HCT116 (cell line): ENCODE measurements at regions not wholly inside any gene's neighbourhood (a gene's known extent, or its start where the extent isn't known, plus 50 kb on each side); places are given as distances from the start of the nearest gene placed in this dataset.

Source experiments
- ATAC-seq: fragments of 200-7000 bp; cut with Tn5 transposase; 2 replicates; pipeline ENCODE4 v1.9.1; 2020; ENCODE audit warnings: mild to moderate bottlenecking, moderate library complexity
- BruUV-seq: library from RNA; stranded (reverse); fragments of 400-500 nt; replicated peaks from 2 replicates; lab custom pipeline; 2021; lab: Mats Ljungman, UMichigan
- CTCF ChIA-PET: fragments of 300-600 bp; sonication (Branson Sonifier 250); formaldehyde crosslinking; loops from one replicate; lab custom pipeline; 2021; ENCODE audit warnings: antibody characterized with exemption; lab: Charles Lee
- POLR2A ChIA-PET: fragments of 300-600, 350-600 bp; sonication (Branson Sonifier 250); formaldehyde crosslinking; loops from one replicate; lab custom pipeline; 2021; ENCODE audit warnings: antibody characterized with exemption; lab: Charles Lee
- RAD21 ChIA-PET, 2 experiments: fragments of 300-600 bp; sonication (Branson Sonifier 250); formaldehyde crosslinking; loops; one replicate each; lab custom pipeline; 2023; ENCODE audit warnings: low total read pairs in 2 of 2; ENCODE audit not compliant: uncharacterized antibody in 2 of 2, unreplicated experiment in 2 of 2, low non-redundant PET in 1 of 2; lab: Charles Lee
- DNase-seq: peaks from one replicate; pipeline ENCODE4 v3.0.0-alpha.2; 2010; ENCODE audit warnings: low read depth, low spot score
- H2AFZ ChIP-seq: fragments of 200-600 bp; shearing (Covaris generic), sonication (generic); 2 replicates; pipeline ENCODE4 v1.6.1; 2017; ENCODE audit warnings: low read depth, mixed run types, mixed read lengths, antibody characterized with exemption, low read length; ENCODE audit not compliant: poor library complexity, severe bottlenecking
- H3K27ac ChIP-seq: 2 replicates; pipeline ENCODE4 v1.5.1; 2012; ENCODE audit warnings: low read depth, low read length
- H3K27me3 ChIP-seq: fragments of 200-600 bp; sonication (generic); 2 replicates; pipeline ENCODE4 v1.6.1; 2016; ENCODE audit warnings: mixed run types, low read length, mixed read lengths; ENCODE audit not compliant: insufficient read depth
- H3K36me3 ChIP-seq, 2 experiments: fragments of 200-500 bp in 1 of 2; fragments of 200-600 bp in 1 of 2; sonication (Bioruptor generic) in 1 of 2; sonication (generic) in 1 of 2; 2 replicates each; pipeline versions ENCODE4 v1.5.1 to v1.6.1; 2014 to 2016; ENCODE audit warnings: low read length in 2 of 2, inconsistent platforms in 1 of 2, mixed read lengths in 1 of 2, mixed run types in 1 of 2; ENCODE audit not compliant: insufficient read depth in 2 of 2, control insufficient read depth in 1 of 2
- H3K4me1 ChIP-seq, 2 experiments: fragments of 200-600 bp in 1 of 2; sonication (generic) in 1 of 2; 2 replicates each; pipeline versions ENCODE4 v1.5.1 to v1.6.1; 2012 to 2017; ENCODE audit warnings: low read length in 2 of 2, inconsistent platforms in 1 of 2, mild to moderate bottlenecking in 1 of 2, mixed read lengths in 1 of 2, mixed run types in 1 of 2, moderate library complexity in 1 of 2; ENCODE audit not compliant: insufficient read depth in 2 of 2, control insufficient read depth in 1 of 2
- H3K4me2 ChIP-seq: fragments of 200-600 bp; sonication (generic); 2 replicates; pipeline ENCODE4 v1.6.1; 2017; ENCODE audit warnings: mixed run types, low read length, mixed read lengths
- H3K4me3 ChIP-seq, 2 experiments: fragments of 200-600 bp in 1 of 2; sonication (generic) in 1 of 2; replicated peaks in 1 of 2; 2 replicates each; pipeline ENCODE4 v1.5.1; 2011 to 2016; ENCODE audit warnings: low read length in 2 of 2, control low read depth in 1 of 2, low read depth in 1 of 2, mild to moderate bottlenecking in 1 of 2, mixed read lengths in 1 of 2, mixed run types in 1 of 2
- H3K79me2 ChIP-seq: fragments of 200-600 bp; sonication (generic); 2 replicates; pipeline ENCODE4 v1.6.1; 2017; ENCODE audit warnings: mild to moderate bottlenecking, mixed run types, low read length, moderate library complexity, mixed read lengths; ENCODE audit not compliant: insufficient read depth
- H3K9ac ChIP-seq: fragments of 200-600 bp; sonication (generic); 2 replicates; pipeline ENCODE4 v1.6.1; 2016; ENCODE audit warnings: low read length, mixed read lengths
- H3K9me2 ChIP-seq: fragments of 200-600 bp; sonication (generic), shearing (Covaris generic); 2 replicates; pipeline ENCODE4 v1.6.1; 2017; ENCODE audit warnings: mixed run types, mild to moderate bottlenecking, moderate library complexity; ENCODE audit not compliant: insufficient read depth
- H3K9me3 ChIP-seq, 2 experiments: fragments of 200-500 bp in 1 of 2; fragments of 200-600 bp in 1 of 2; sonication (Bioruptor generic) in 1 of 2; sonication (generic) in 1 of 2; 2 replicates each; pipeline ENCODE4 v1.6.1; 2014 to 2017; ENCODE audit warnings: low read length in 2 of 2, mixed read lengths in 2 of 2, inconsistent platforms in 1 of 2, low read depth in 1 of 2, mild to moderate bottlenecking in 1 of 2, mixed run types in 1 of 2, moderate library complexity in 1 of 2; ENCODE audit not compliant: control insufficient read depth in 1 of 2, insufficient read depth in 1 of 2
- H4K20me1 ChIP-seq: fragments of 200-600 bp; sonication (generic), shearing (Covaris generic); 2 replicates; pipeline ENCODE4 v1.6.1; 2017; ENCODE audit warnings: mixed run types, mild to moderate bottlenecking, moderate library complexity; ENCODE audit not compliant: insufficient read depth
- CEBPB ChIP-seq: IDR thresholded peaks from 2 replicates; pipeline ENCODE4 v1.6.1; 2012; ENCODE audit warnings: low read depth
- EGR1 ChIP-seq: IDR thresholded peaks from 2 replicates; pipeline ENCODE4 v1.6.1; 2012; ENCODE audit warnings: low read depth
- JUND ChIP-seq: IDR thresholded peaks from 2 replicates; pipeline ENCODE4 v1.6.1; 2012
- POLR2AphosphoS5 ChIP-seq: IDR thresholded peaks from 2 replicates; pipeline ENCODE4 v1.6.1; 2011; ENCODE audit warnings: mild to moderate bottlenecking, low read depth, low read length, moderate library complexity
- SRF ChIP-seq: IDR thresholded peaks from 2 replicates; pipeline ENCODE4 v1.6.1; 2012; ENCODE audit warnings: low read depth
- YY1 ChIP-seq: IDR thresholded peaks from 2 replicates; pipeline ENCODE4 v1.6.1; 2011; ENCODE audit warnings: low read length, low read depth, moderate library complexity, mild to moderate bottlenecking; ENCODE audit not compliant: insufficient replicate concordance; ENCODE audit errors: extremely low read depth
- ZFX ChIP-seq: fragments of 450-650 bp; IDR thresholded peaks from 2 replicates; pipeline ENCODE4 v1.6.1; 2017
- ZNF274 ChIP-seq: fragments of 200-500 bp; sonication (Bioruptor generic); IDR thresholded peaks from 2 replicates; pipeline ENCODE4 v1.6.1; 2014; ENCODE audit warnings: mild to moderate bottlenecking, low read depth, low read length, inconsistent platforms
- intact Hi-C: fragments of 100-400 bp; cut with micrococcal nuclease; formaldehyde crosslinking; loops from 2 replicates; pipeline ENCODE4 v1.10.0; 2022
- TF ChIP-seq, protein P1 (sequence below): IDR thresholded peaks from 2 replicates; pipeline ENCODE4 v1.6.1; 2012; ENCODE audit warnings: low read depth
- TF ChIP-seq, protein P2 (sequence below), 3 experiments: fragments of 200-600 bp in 1 of 3; sonication (generic) in 1 of 3; IDR thresholded peaks in 2 of 3; conservative IDR thresholded peaks in 1 of 3; 2 replicates each; pipeline ENCODE4 v1.5.1; 2012 to 2017; ENCODE audit warnings: low read depth in 2 of 3, low read length in 2 of 3, antibody characterized with exemption in 1 of 3, borderline replicate concordance in 1 of 3, control low read depth in 1 of 3, mild to moderate bottlenecking in 1 of 3, mixed read lengths in 1 of 3, mixed run types in 1 of 3, moderate library complexity in 1 of 3; ENCODE audit not compliant: insufficient read depth in 1 of 3

DNA sequence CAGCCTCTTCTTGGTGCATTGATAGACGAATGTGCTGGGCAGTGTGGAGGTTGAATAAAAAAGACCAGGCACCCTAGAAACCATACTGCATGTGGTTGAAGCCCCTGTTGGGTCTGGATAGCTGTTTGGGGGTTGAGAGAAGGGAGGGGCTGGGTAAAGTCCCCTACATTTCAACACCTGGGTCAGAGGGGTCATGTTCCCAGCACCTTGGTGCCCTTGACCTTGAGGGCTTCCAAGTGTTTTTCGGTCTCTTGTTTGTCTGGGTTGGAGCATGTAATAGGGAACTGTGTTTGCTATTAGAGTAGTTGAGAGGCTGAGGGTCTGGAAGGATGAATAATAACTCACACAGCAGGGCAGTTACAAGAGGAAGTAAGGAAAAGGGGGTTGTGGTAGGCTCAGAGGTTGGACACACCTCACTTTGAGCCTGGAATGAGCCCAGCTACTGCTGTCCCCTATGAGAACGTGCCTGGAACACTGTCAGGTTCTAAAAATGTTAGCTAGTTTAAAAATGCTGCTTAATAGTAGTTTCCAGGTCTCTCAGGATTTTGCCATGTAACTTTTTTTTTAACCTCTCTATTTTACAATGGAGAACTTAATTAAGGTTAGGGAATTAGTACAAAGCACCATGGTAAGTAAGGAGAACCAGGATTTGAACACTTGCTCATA, 155.2 kb upstream of the SPRY4 start:
- no TSS peak for BruUV-seq
- Histone ChIP-seq H3K79me2 (no peaks in the 10 kb centered on the region), H3K9ac (no peak overlapping the region), H3K36me3 (no peaks in the 10 kb centered on the region), H4K20me1 (no peaks in the 10 kb centered on the region), H2AFZ (no peak overlapping the region), H3K4me3 (no peak overlapping the region), H3K27me3 (no peaks in the 10 kb centered on the region), H3K4me1 (peaks cover 7 to 8% of the 10 kb centered on the region in 2 experiments), H3K9me2 (no peaks in the 10 kb centered on the region), H3K4me2 (no peak overlapping the region), H3K27ac (no peak overlapping the region), H3K9me3 (peaks cover 0 to 10% of the 10 kb centered on the region in 2 experiments; a peak in 1 of 4 replicates)
- DNase-seq (no peak), ATAC-seq (no peak)
- TF ChIP-seq ZNF274 (no peak), SRF (no peak), ZFX (no peak), JUND (no peak), YY1 (no peak), CEBPB (no peak), POLR2AphosphoS5 (no peak), EGR1 (no peak)
- TF ChIP-seq, protein P1, sequence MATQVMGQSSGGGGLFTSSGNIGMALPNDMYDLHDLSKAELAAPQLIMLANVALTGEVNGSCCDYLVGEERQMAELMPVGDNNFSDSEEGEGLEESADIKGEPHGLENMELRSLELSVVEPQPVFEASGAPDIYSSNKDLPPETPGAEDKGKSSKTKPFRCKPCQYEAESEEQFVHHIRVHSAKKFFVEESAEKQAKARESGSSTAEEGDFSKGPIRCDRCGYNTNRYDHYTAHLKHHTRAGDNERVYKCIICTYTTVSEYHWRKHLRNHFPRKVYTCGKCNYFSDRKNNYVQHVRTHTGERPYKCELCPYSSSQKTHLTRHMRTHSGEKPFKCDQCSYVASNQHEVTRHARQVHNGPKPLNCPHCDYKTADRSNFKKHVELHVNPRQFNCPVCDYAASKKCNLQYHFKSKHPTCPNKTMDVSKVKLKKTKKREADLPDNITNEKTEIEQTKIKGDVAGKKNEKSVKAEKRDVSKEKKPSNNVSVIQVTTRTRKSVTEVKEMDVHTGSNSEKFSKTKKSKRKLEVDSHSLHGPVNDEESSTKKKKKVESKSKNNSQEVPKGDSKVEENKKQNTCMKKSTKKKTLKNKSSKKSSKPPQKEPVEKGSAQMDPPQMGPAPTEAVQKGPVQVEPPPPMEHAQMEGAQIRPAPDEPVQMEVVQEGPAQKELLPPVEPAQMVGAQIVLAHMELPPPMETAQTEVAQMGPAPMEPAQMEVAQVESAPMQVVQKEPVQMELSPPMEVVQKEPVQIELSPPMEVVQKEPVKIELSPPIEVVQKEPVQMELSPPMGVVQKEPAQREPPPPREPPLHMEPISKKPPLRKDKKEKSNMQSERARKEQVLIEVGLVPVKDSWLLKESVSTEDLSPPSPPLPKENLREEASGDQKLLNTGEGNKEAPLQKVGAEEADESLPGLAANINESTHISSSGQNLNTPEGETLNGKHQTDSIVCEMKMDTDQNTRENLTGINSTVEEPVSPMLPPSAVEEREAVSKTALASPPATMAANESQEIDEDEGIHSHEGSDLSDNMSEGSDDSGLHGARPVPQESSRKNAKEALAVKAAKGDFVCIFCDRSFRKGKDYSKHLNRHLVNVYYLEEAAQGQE, result no peak
- TF ChIP-seq, protein P2, sequence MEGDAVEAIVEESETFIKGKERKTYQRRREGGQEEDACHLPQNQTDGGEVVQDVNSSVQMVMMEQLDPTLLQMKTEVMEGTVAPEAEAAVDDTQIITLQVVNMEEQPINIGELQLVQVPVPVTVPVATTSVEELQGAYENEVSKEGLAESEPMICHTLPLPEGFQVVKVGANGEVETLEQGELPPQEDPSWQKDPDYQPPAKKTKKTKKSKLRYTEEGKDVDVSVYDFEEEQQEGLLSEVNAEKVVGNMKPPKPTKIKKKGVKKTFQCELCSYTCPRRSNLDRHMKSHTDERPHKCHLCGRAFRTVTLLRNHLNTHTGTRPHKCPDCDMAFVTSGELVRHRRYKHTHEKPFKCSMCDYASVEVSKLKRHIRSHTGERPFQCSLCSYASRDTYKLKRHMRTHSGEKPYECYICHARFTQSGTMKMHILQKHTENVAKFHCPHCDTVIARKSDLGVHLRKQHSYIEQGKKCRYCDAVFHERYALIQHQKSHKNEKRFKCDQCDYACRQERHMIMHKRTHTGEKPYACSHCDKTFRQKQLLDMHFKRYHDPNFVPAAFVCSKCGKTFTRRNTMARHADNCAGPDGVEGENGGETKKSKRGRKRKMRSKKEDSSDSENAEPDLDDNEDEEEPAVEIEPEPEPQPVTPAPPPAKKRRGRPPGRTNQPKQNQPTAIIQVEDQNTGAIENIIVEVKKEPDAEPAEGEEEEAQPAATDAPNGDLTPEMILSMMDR (IDR thresholded peaks at IDR 0.05 in 2 of 3, conservative IDR thresholded peaks at IDR 0.05 in 1 of 3; ENCODE audit: borderline replicate concordance in 1 of 3, insufficient read depth in 1 of 3, low read depth in 2 of 3, low read length in 2 of 3), result no peak
- RAD21 ChIA-PET, result no interaction called here
- intact Hi-C loops, result loop anchor here (10.0 kb wide), 1 partner anchor 115 kb away; no protein-coding TSS in a partner anchor
- POLR2A ChIA-PET, result no interaction called here
- CTCF ChIA-PET, result no interaction called here
